IMR-90 (cell line): ENCODE measurements at regions not wholly inside any gene's neighbourhood (a gene's known extent, or its start where the extent isn't known, plus 50 kb on each side); places are given as distances from the start of the nearest gene placed in this dataset.

ENCODE experiments used
- ATAC-seq: fragments of 200-7000 bp; cut with Tn5 transposase; 2 replicates; pipeline ENCODE4 v1.9.1; 2020; ENCODE audit warnings: low read depth, mild to moderate bottlenecking, moderate library complexity
- BruUV-seq: library from RNA; stranded (reverse); fragments of 400-500 nt; replicated peaks from 2 replicates; lab custom pipeline; 2021; lab: Mats Ljungman, UMichigan
- CTCF ChIA-PET: fragments of 300-600 bp; formaldehyde crosslinking; extraction: SDS; loops from one replicate; lab custom pipeline; 2021; ENCODE audit warnings: antibody characterized with exemption; lab: Yijun Ruan, JAX
- POLR2A ChIA-PET: fragments of 300-600 bp; sonication (Branson Sonifier 250); formaldehyde crosslinking; loops from one replicate; lab custom pipeline; 2022; ENCODE audit warnings: antibody characterized with exemption; ENCODE audit not compliant: unreplicated experiment; lab: Charles Lee
- DNase-seq: peaks from one replicate; pipeline ENCODE4 v3.0.0; 2013
- H2AFZ ChIP-seq: replicated peaks from 2 replicates; pipeline ENCODE3; 2013; ENCODE audit warnings: low read length, mild to moderate bottlenecking; ENCODE audit not compliant: poor library complexity
- H2AK5ac ChIP-seq: 2 replicates; pipeline ENCODE4 v1.6.1; 2013; ENCODE audit warnings: low read depth, low read length, inconsistent platforms
- H2AK9ac ChIP-seq: replicated peaks from 2 replicates; pipeline ENCODE3; 2013; ENCODE audit warnings: mild to moderate bottlenecking, low read depth, low read length, moderate library complexity; ENCODE audit not compliant: poor library complexity
- H2BK120ac ChIP-seq: 2 replicates; pipeline ENCODE4 v1.6.1; 2013; ENCODE audit warnings: low read depth, low read length, inconsistent platforms
- H2BK15ac ChIP-seq: 3 replicates; pipeline ENCODE4 v1.6.1; 2013; ENCODE audit warnings: low read depth, low read length, inconsistent platforms
- H2BK20ac ChIP-seq: 2 replicates; pipeline ENCODE4 v1.6.1; 2013; ENCODE audit warnings: low read depth, mild to moderate bottlenecking, inconsistent platforms, low read length, moderate library complexity
- H2BK5ac ChIP-seq: 2 replicates; pipeline ENCODE4 v1.6.1; 2013; ENCODE audit warnings: mild to moderate bottlenecking, low read depth, low read length, inconsistent platforms; ENCODE audit not compliant: poor library complexity, severe bottlenecking
- H3K14ac ChIP-seq: replicated peaks from 2 replicates; pipeline ENCODE4 v1.6.1; 2013; ENCODE audit warnings: low read depth, low read length, inconsistent platforms
- H3K18ac ChIP-seq: 2 replicates; pipeline ENCODE4 v1.6.1; 2013; ENCODE audit warnings: low read depth, low read length, control low read depth
- H3K23ac ChIP-seq: 2 replicates; pipeline ENCODE4 v1.6.1; 2013; ENCODE audit warnings: low read depth, low read length, inconsistent platforms
- H3K27ac ChIP-seq: 2 replicates; pipeline ENCODE4 v1.5.1; 2013; ENCODE audit warnings: mild to moderate bottlenecking, control low read depth, low read length; ENCODE audit not compliant: insufficient read depth
- H3K27me3 ChIP-seq: 2 replicates; pipeline ENCODE4 v1.6.1; 2013; ENCODE audit warnings: low read length; ENCODE audit not compliant: control insufficient read depth, insufficient read depth
- H3K36me3 ChIP-seq: 2 replicates; pipeline ENCODE4 v1.6.1; 2013; ENCODE audit warnings: low read length, mixed read lengths; ENCODE audit not compliant: control insufficient read depth, insufficient read depth
- H3K4ac ChIP-seq: 2 replicates; pipeline ENCODE4 v1.6.1; 2013; ENCODE audit warnings: low read depth, low read length, inconsistent platforms
- H3K4me1 ChIP-seq: 2 replicates; pipeline ENCODE4 v1.6.1; 2013; ENCODE audit warnings: low read length, mixed read lengths; ENCODE audit not compliant: control insufficient read depth, insufficient read depth
- H3K4me2 ChIP-seq: 2 replicates; pipeline ENCODE4 v1.6.1; 2013; ENCODE audit warnings: low read depth, mild to moderate bottlenecking, control low read depth, low read length, moderate library complexity
- H3K4me3 ChIP-seq: 2 replicates; pipeline ENCODE4 v1.5.1; 2013; ENCODE audit warnings: low read depth, mild to moderate bottlenecking, control low read depth, low read length, moderate library complexity; ENCODE audit not compliant: insufficient read depth
- H3K56ac ChIP-seq: 2 replicates; pipeline ENCODE4 v1.6.1; 2013; ENCODE audit warnings: low read length, inconsistent platforms; ENCODE audit not compliant: insufficient read depth; ENCODE audit errors: extremely low read depth
- H3K79me1 ChIP-seq, 2 experiments: 2 replicates each; pipeline ENCODE4 v1.6.1; 2013; ENCODE audit warnings: low read length in 2 of 2, inconsistent platforms in 1 of 2, low read depth in 1 of 2
- H3K9ac ChIP-seq: 2 replicates; pipeline ENCODE4 v1.6.1; 2013; ENCODE audit warnings: low read depth, low read length, control low read depth
- H3K9me1 ChIP-seq: 2 replicates; pipeline ENCODE4 v1.6.1; 2013; ENCODE audit warnings: low read length, inconsistent platforms; ENCODE audit not compliant: insufficient read depth
- H3K9me3 ChIP-seq: 2 replicates; pipeline ENCODE4 v1.6.1; 2013; ENCODE audit warnings: low read length; ENCODE audit not compliant: control insufficient read depth, insufficient read depth
- H4K20me1 ChIP-seq: 2 replicates; pipeline ENCODE4 v1.6.1; 2013; ENCODE audit warnings: low read length, inconsistent platforms; ENCODE audit not compliant: insufficient read depth
- H4K5ac ChIP-seq: 2 replicates; pipeline ENCODE4 v1.6.1; 2013; ENCODE audit warnings: mild to moderate bottlenecking, low read depth, low read length, control low read depth
- H4K8ac ChIP-seq, 2 experiments: 2 replicates each; pipeline ENCODE4 v1.6.1; 2013; ENCODE audit warnings: low read depth in 2 of 2, low read length in 2 of 2, control low read depth in 1 of 2, inconsistent platforms in 1 of 2
- H4K91ac ChIP-seq: 2 replicates; pipeline ENCODE4 v1.6.1; 2013; ENCODE audit warnings: low read depth, low read length, inconsistent platforms; ENCODE audit not compliant: insufficient read depth
- BHLHE40 ChIP-seq: fragments of 150-350 bp; IDR thresholded peaks from 2 replicates; pipeline ENCODE4 v1.6.1; 2016; ENCODE audit warnings: mild to moderate bottlenecking, low read depth, low read length
- CEBPB ChIP-seq: IDR thresholded peaks from 2 replicates; pipeline ENCODE4 v1.6.1; 2012; ENCODE audit warnings: low read depth, low read length, improper control_type of control experiment
- CHD1 ChIP-seq: IDR thresholded peaks from 2 replicates; pipeline ENCODE4 v1.6.1; 2012; ENCODE audit warnings: low read depth, low read length, improper control_type of control experiment
- FOS ChIP-seq: fragments of 150-350 bp; IDR thresholded peaks from 2 replicates; pipeline ENCODE4 v1.6.1; 2016; ENCODE audit warnings: low read depth, low read length
- MAFK ChIP-seq: IDR thresholded peaks from 2 replicates; pipeline ENCODE4 v1.6.1; 2012; ENCODE audit warnings: low read depth, low read length, improper control_type of control experiment
- MAZ ChIP-seq: IDR thresholded peaks from 2 replicates; pipeline ENCODE4 v1.6.1; 2012; ENCODE audit warnings: low read depth, mild to moderate bottlenecking, low read length, improper control_type of control experiment, moderate library complexity, borderline replicate concordance
- MXI1 ChIP-seq: IDR thresholded peaks from 2 replicates; pipeline ENCODE4 v1.6.1; 2012; ENCODE audit warnings: low read depth, mild to moderate bottlenecking, low read length, moderate library complexity, borderline replicate concordance
- NFE2L2 ChIP-seq: fragments of 150-350 bp; IDR thresholded peaks from 2 replicates; pipeline ENCODE4 v1.6.1; 2016; ENCODE audit warnings: low read depth, mild to moderate bottlenecking, low read length
- POLR2A ChIP-seq: IDR thresholded peaks from 2 replicates; pipeline ENCODE4 v1.6.1; 2012; ENCODE audit warnings: mild to moderate bottlenecking, low read depth, low read length
- RAD21 ChIP-seq: IDR thresholded peaks from 2 replicates; pipeline ENCODE4 v1.6.1; 2012; ENCODE audit warnings: low read length, improper control_type of control experiment
- RCOR1 ChIP-seq: IDR thresholded peaks from 2 replicates; pipeline ENCODE4 v1.6.1; 2012; ENCODE audit warnings: mild to moderate bottlenecking, low read length, improper control_type of control experiment; ENCODE audit not compliant: insufficient replicate concordance
- RFX5 ChIP-seq: IDR thresholded peaks from 2 replicates; pipeline ENCODE4 v1.8.0; 2012; ENCODE audit warnings: low read depth, mild to moderate bottlenecking, low read length, moderate library complexity
- SMC3 ChIP-seq: fragments of 150-350 bp; IDR thresholded peaks from 2 replicates; pipeline ENCODE4 v1.6.1; 2016; ENCODE audit warnings: low read depth, mild to moderate bottlenecking, antibody characterized with exemption, low read length, moderate library complexity
- WGBS, 2 experiments: methylation state at CpG; one replicate each; pipeline versions ENCODE4 v1.1.5 to v1.1.7; 2013; ENCODE audit warnings: missing lambda C conversion rate in 2 of 2; ENCODE audit not compliant: insufficient read length in 1 of 2; ENCODE audit errors: extremely low coverage in 2 of 2; 5-methylcytosine and 5-hydroxymethylcytosine counted together
- dilution Hi-C: fragments of 300-500 bp; cut with HindIII; formaldehyde crosslinking; loops from one replicate; pipeline ENCODE4 v1.14.3; 2018; ENCODE audit warnings: low sequenced_read_pairs; ENCODE audit not compliant: unreplicated experiment
- in situ Hi-C: fragments of 300-500 bp; cut with MboI; formaldehyde crosslinking; loops from 3 replicates; pipeline ENCODE4 v1.14.3; 2019; ENCODE audit warnings: low sequenced_read_pairs, inconsistent platforms, mixed read lengths
- intact Hi-C: fragments of 100-400 bp; cut with micrococcal nuclease; formaldehyde crosslinking; loops from 2 replicates; pipeline ENCODE4 v1.10.0; 2022
- TF ChIP-seq, protein P1 (sequence below): fragments of 150-350 bp; IDR thresholded peaks from 2 replicates; pipeline ENCODE4 v1.6.1; 2017; ENCODE audit warnings: mild to moderate bottlenecking, antibody characterized with exemption, low read length, low read depth
- TF ChIP-seq, protein P2 (sequence below): conservative IDR thresholded peaks from 2 replicates; pipeline ENCODE4 v1.5.1; 2012; ENCODE audit warnings: mild to moderate bottlenecking, low read depth, low read length, improper control_type of control experiment
- TF ChIP-seq, protein P3 (sequence below): fragments of 150-350 bp; IDR thresholded peaks from 2 replicates; pipeline ENCODE4 v1.6.1; 2016; ENCODE audit warnings: low read depth, mild to moderate bottlenecking, low read length, moderate library complexity, borderline replicate concordance

DNA sequence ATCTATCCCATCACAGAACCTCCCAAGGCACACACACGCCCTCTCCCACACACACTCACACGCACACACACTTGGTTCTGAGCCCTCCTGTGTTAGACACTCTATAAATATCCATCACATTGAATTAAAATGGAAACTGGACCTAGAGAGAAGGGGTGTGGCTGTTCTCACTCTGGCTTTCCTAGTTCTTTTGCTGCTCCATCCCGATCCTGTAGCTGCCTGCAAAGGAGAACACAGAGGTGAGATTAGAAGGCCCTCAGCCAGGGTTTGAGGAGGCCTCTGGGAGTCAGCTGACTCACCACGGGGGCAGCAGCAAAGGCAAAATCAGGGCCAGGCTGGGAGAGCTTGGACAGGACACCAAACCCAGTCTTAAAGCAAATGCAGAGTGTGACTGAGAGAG is 192.3 kb upstream of the CADM1 start:
- intact Hi-C loops, result no loop called here
- TF ChIP-seq, protein P1, sequence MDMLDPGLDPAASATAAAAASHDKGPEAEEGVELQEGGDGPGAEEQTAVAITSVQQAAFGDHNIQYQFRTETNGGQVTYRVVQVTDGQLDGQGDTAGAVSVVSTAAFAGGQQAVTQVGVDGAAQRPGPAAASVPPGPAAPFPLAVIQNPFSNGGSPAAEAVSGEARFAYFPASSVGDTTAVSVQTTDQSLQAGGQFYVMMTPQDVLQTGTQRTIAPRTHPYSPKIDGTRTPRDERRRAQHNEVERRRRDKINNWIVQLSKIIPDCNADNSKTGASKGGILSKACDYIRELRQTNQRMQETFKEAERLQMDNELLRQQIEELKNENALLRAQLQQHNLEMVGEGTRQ, result no peak
- TF ChIP-seq MAZ (no peak), BHLHE40 (no peak), FOS (no peak), MXI1 (no peak), RFX5 (no peak), RAD21 (no peak), CHD1 (no peak), POLR2A (no peak), RCOR1 (no peak), CEBPB (no peak), NFE2L2 (no peak), MAFK (no peak), SMC3 (no peak)
- TF ChIP-seq, protein P2, sequence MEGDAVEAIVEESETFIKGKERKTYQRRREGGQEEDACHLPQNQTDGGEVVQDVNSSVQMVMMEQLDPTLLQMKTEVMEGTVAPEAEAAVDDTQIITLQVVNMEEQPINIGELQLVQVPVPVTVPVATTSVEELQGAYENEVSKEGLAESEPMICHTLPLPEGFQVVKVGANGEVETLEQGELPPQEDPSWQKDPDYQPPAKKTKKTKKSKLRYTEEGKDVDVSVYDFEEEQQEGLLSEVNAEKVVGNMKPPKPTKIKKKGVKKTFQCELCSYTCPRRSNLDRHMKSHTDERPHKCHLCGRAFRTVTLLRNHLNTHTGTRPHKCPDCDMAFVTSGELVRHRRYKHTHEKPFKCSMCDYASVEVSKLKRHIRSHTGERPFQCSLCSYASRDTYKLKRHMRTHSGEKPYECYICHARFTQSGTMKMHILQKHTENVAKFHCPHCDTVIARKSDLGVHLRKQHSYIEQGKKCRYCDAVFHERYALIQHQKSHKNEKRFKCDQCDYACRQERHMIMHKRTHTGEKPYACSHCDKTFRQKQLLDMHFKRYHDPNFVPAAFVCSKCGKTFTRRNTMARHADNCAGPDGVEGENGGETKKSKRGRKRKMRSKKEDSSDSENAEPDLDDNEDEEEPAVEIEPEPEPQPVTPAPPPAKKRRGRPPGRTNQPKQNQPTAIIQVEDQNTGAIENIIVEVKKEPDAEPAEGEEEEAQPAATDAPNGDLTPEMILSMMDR, result no peak
- TF ChIP-seq, protein P3, sequence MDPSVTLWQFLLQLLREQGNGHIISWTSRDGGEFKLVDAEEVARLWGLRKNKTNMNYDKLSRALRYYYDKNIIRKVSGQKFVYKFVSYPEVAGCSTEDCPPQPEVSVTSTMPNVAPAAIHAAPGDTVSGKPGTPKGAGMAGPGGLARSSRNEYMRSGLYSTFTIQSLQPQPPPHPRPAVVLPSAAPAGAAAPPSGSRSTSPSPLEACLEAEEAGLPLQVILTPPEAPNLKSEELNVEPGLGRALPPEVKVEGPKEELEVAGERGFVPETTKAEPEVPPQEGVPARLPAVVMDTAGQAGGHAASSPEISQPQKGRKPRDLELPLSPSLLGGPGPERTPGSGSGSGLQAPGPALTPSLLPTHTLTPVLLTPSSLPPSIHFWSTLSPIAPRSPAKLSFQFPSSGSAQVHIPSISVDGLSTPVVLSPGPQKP, result no peak
- 0% methylated on average over 1 of the region's 4 CpGs; no CpG with 5 or more reads in 1 of the 2 experiments for WGBS, 2 experiments

More for the DNA sequence above, 192.3 kb upstream of the CADM1 start:
- Histone ChIP-seq H3K9me3 (no peaks in the 10 kb centered on the region), H3K56ac (no peak overlapping the region), H4K8ac (no peak overlapping the region), H3K4me2 (no peak overlapping the region), H2AFZ (peak overlapping the region; percentile 28), H3K4me3 (no peak overlapping the region), H3K18ac (no peak overlapping the region), H2BK20ac (no peak overlapping the region), H2BK5ac (no peak overlapping the region), H2BK120ac (no peak overlapping the region), H3K36me3 (no peaks in the 10 kb centered on the region), H2AK5ac (no peak overlapping the region), H3K27me3 (peaks cover 14% of the 10 kb centered on the region), H3K9ac (no peak overlapping the region), H4K20me1 (no peaks in the 10 kb centered on the region), H3K23ac (no peak overlapping the region), H4K91ac (no peak overlapping the region), H2BK15ac (no peak overlapping the region), H3K4me1 (peaks cover 7% of the 10 kb centered on the region; the same call in 1 of the 2 replicates), H3K9me1 (no peaks in the 10 kb centered on the region), H4K5ac (no peak overlapping the region), H3K4ac (no peak overlapping the region), H3K14ac (no peak overlapping the region), H3K79me1 (no peaks in the 10 kb centered on the region), H3K27ac (no peak overlapping the region), H2AK9ac (no peak overlapping the region)
- no peak for DNase-seq
- dilution Hi-C loops, result no loop called here
- in situ Hi-C loops, result no loop called here
- peak; percentile 46; the same call in 1 of the 2 replicates for ATAC-seq
- POLR2A ChIA-PET, result no interaction called here
- BruUV-seq, result no TSS peak
- CTCF ChIA-PET, result no interaction called here
